PC-9 (cell line): ENCODE measurements at regions not wholly inside any gene's neighbourhood (a gene's known extent, or its start where the extent isn't known, plus 50 kb on each side); places are given as distances from the start of the nearest gene placed in this dataset.

Experiments
- BruUV-seq: library from RNA; stranded (reverse); fragments of 400-500 nt; replicated peaks from 2 replicates; lab custom pipeline; 2021; lab: Mats Ljungman, UMichigan
- CTCF ChIA-PET: fragments of 300-600 bp; sonication (Branson Sonifier 250); formaldehyde crosslinking; loops from one replicate; lab custom pipeline; 2022; ENCODE audit warnings: antibody characterized with exemption; lab: Charles Lee
- POLR2A ChIA-PET: fragments of 300-600 bp; sonication (Branson Sonifier 250); formaldehyde crosslinking; loops from one replicate; lab custom pipeline; 2022; ENCODE audit warnings: antibody characterized with exemption; ENCODE audit not compliant: unreplicated experiment; lab: Charles Lee
- DNase-seq, 2 experiments: peaks; one replicate each; pipeline versions ENCODE4 v3.0.0 to v3.0.0-alpha.2; 2015 to 2022; ENCODE audit warnings: mixed read lengths in 1 of 2
- H2AFZ ChIP-seq: fragments of 200-600 bp; sonication (generic); 2 replicates; pipeline ENCODE4 v1.8.1; 2017; ENCODE audit warnings: antibody characterized with exemption
- H3F3A ChIP-seq: fragments of 200-600 bp; sonication (generic); 2 replicates; pipeline ENCODE4 v1.8.1; 2017; ENCODE audit warnings: antibody characterized with exemption, mild to moderate bottlenecking, low read depth; ENCODE audit not compliant: insufficient read depth
- H3K27ac ChIP-seq: fragments of 200-600 bp; sonication (generic); 2 replicates; pipeline ENCODE4 v1.6.1; 2016; ENCODE audit warnings: mixed run types
- H3K27me3 ChIP-seq: fragments of 200-600 bp; sonication (generic); 2 replicates; pipeline ENCODE4 v1.6.1; 2016; ENCODE audit warnings: low read depth, mixed run types; ENCODE audit not compliant: insufficient read depth
- H3K36me3 ChIP-seq: fragments of 200-600 bp; sonication (generic); 2 replicates; pipeline ENCODE4 v1.6.1; 2016; ENCODE audit warnings: low read depth, mixed run types
- H3K4me1 ChIP-seq: fragments of 200-600 bp; sonication (generic); replicated peaks from 2 replicates; pipeline ENCODE4 v1.6.1; 2016; ENCODE audit warnings: mixed run types; ENCODE audit not compliant: insufficient read depth
- H3K4me2 ChIP-seq: fragments of 200-600 bp; sonication (generic); 2 replicates; pipeline ENCODE4 v1.6.1; 2017; ENCODE audit warnings: mixed run types
- H3K4me3 ChIP-seq: fragments of 200-600 bp; sonication (generic); 2 replicates; pipeline ENCODE4 v1.6.1; 2016; ENCODE audit warnings: mixed run types
- H3K79me2 ChIP-seq: fragments of 200-600 bp; sonication (generic); 2 replicates; pipeline ENCODE4 v1.6.1; 2017; ENCODE audit warnings: low read depth, mixed run types
- H3K9me2 ChIP-seq: fragments of 200-600 bp; sonication (generic); 2 replicates; pipeline ENCODE4 v1.8.1; 2017; ENCODE audit warnings: mild to moderate bottlenecking; ENCODE audit not compliant: insufficient read depth
- H3K9me3 ChIP-seq: fragments of 200-600 bp; sonication (generic); 2 replicates; pipeline ENCODE4 v1.8.1; 2016; ENCODE audit warnings: low read depth; ENCODE audit not compliant: insufficient read depth
- H4K20me1 ChIP-seq: fragments of 200-600 bp; sonication (generic); 2 replicates; pipeline ENCODE4 v1.8.1; 2017; ENCODE audit not compliant: insufficient read depth
- EZH2 ChIP-seq: fragments of 200-600 bp; sonication (generic); IDR thresholded peaks from 2 replicates; pipeline ENCODE4 v1.8.0; 2017; ENCODE audit warnings: antibody characterized with exemption, low read depth
- intact Hi-C: fragments of 100-400 bp; cut with micrococcal nuclease; formaldehyde crosslinking; loops from one replicate; pipeline ENCODE4 v1.10.0; 2022; ENCODE audit not compliant: unreplicated experiment
- TF ChIP-seq, protein P1 (sequence below): fragments of 200-600 bp; sonication (generic); conservative IDR thresholded peaks from 2 replicates; pipeline ENCODE4 v1.6.1; 2017; ENCODE audit warnings: mixed run types, antibody characterized with exemption, mild to moderate bottlenecking, moderate library complexity

DNA sequence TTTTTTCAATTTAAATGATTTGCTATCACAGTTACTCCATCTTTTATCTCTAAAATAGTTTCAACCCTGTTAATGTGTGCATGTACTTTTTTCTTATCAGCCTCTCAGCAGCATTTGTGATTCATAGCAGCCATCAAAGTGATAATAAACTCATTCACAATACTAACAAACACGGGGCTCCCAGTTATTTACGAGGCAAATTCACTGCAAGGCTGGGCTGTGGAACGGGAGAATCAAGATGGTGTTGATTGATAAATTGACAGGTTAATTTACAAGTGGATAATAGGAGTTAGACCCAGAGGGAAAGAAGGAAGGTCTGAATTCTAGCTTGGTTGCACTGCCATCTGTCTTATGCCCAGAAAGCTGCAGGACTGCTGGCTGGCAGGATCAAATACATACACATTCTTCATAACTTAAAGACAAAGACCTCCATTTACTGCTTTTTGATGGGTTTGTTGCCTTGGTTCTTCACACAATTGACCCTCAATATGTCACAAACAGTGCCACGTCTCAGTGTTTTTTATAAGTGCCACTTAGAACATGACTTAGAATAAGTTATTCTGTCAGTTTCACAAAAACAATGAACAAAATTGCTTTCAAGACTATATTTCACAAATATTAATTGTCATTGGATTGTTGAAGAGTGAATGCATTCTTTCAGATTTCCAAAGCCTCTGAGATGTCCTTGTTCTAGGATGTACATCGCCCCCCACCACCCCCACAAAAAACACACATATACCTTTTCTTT lies 562.8 kb downstream of the NR2F2 start:
- no peaks in the 10 kb centered on the region for H3F3A ChIP-seq
- no peak overlapping the region for H2AFZ ChIP-seq
- POLR2A ChIA-PET, result no interaction called here

DNA sequence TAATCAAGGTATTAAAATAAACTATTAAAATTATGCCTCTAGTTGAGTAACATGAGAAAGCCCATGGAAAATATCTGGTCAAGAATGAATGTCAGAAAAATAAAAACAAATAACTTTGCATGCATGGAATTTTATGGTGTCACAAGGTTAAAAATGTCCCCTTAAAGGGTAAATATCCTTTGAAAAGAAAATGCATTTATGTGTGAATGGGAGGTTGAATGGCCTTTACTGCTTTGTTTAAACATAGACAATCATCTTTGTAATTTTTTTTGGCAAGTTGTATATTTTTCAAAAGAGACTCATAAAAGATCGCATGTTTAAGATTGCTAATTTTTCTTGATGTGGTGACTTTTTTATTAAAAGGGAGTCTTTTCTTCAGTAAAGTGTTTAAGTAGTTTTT lies 564.2 kb downstream of the NR2F2 start:
- Histone ChIP-seq H3K9me3 (no peaks in the 10 kb centered on the region), H3K79me2 (no peaks in the 10 kb centered on the region), H2AFZ (no peak overlapping the region), H4K20me1 (no peaks in the 10 kb centered on the region), H3K9me2 (no peaks in the 10 kb centered on the region), H3K36me3 (no peaks in the 10 kb centered on the region), H3K4me2 (no peak overlapping the region), H3K4me3 (no peak overlapping the region), H3K27ac (no peak overlapping the region), H3F3A (no peaks in the 10 kb centered on the region), H3K4me1 (no peaks in the 10 kb centered on the region), H3K27me3 (no peaks in the 10 kb centered on the region; the same call in 1 of the 2 replicates)
- ChIA-PET CTCF (no interaction called here), POLR2A (no interaction called here)
- no peak for DNase-seq
- no TSS peak for BruUV-seq
- TF ChIP-seq, protein P1, sequence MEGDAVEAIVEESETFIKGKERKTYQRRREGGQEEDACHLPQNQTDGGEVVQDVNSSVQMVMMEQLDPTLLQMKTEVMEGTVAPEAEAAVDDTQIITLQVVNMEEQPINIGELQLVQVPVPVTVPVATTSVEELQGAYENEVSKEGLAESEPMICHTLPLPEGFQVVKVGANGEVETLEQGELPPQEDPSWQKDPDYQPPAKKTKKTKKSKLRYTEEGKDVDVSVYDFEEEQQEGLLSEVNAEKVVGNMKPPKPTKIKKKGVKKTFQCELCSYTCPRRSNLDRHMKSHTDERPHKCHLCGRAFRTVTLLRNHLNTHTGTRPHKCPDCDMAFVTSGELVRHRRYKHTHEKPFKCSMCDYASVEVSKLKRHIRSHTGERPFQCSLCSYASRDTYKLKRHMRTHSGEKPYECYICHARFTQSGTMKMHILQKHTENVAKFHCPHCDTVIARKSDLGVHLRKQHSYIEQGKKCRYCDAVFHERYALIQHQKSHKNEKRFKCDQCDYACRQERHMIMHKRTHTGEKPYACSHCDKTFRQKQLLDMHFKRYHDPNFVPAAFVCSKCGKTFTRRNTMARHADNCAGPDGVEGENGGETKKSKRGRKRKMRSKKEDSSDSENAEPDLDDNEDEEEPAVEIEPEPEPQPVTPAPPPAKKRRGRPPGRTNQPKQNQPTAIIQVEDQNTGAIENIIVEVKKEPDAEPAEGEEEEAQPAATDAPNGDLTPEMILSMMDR, result no peak
- TF ChIP-seq EZH2, result no peak
- intact Hi-C loops, result no loop called here

More for the DNA sequence above, 562.8 kb downstream of the NR2F2 start:
- intact Hi-C loops, result no loop called here
- no peaks in the 10 kb centered on the region for H4K20me1 ChIP-seq
- no peak for TF ChIP-seq EZH2
- TF ChIP-seq, protein P1, result peak; percentile 47
- H3K4me3 ChIP-seq, result no peak overlapping the region
- H3K27me3 ChIP-seq, result peaks cover 5% of the 10 kb centered on the region; the same call in 1 of the 2 replicates
- no peak overlapping the region for H3K27ac ChIP-seq
- H3K79me2 ChIP-seq, result no peaks in the 10 kb centered on the region
- H3K4me1 ChIP-seq, result no peaks in the 10 kb centered on the region
- H3K36me3 ChIP-seq, result no peaks in the 10 kb centered on the region
- H3K9me2 ChIP-seq, result no peaks in the 10 kb centered on the region
- H3K9me3 ChIP-seq, result no peaks in the 10 kb centered on the region
- CTCF ChIA-PET, result no interaction called here
- BruUV-seq, result no TSS peak
- no peak for DNase-seq
- no peak overlapping the region for H3K4me2 ChIP-seq

DNA sequence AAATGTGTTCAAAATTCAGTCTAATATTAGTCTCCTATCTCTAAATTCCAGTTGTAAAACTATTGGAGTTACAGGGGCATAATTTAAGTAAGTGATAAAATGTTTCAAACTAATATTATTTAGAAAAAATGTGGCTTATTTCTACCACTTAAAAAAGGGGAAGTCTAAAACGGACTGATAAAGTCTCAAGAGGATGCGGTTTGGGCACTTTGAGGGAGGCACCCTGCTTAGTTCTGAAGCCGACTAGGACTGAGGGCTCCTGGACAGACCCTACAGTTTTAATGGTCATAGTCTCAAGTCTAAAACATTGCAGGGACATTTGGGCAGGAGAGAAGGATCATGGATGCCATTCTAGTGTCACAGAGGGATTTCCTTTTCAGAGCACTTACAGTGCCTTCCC lies 566.3 kb downstream of the NR2F2 start:
- Histone ChIP-seq H3K27ac (no peak overlapping the region), H4K20me1 (no peaks in the 10 kb centered on the region), H3K4me3 (no peak overlapping the region), H3F3A (no peaks in the 10 kb centered on the region), H2AFZ (no peak overlapping the region), H3K4me1 (no peaks in the 10 kb centered on the region), H3K36me3 (no peaks in the 10 kb centered on the region), H3K9me3 (no peaks in the 10 kb centered on the region), H3K4me2 (no peak overlapping the region), H3K9me2 (no peaks in the 10 kb centered on the region), H3K79me2 (no peaks in the 10 kb centered on the region), H3K27me3 (peaks cover 3% of the 10 kb centered on the region; the same call in 1 of the 2 replicates)
- ChIA-PET CTCF (no interaction called here), POLR2A (no interaction called here)
- intact Hi-C loops, result no loop called here
- BruUV-seq, result no TSS peak
- no peak for TF ChIP-seq EZH2
- TF ChIP-seq, protein P1, result no peak
- no peak for DNase-seq
